Thoracic aorta (tissue), 2 donors: ENCODE measurements at regions not wholly inside any gene's neighbourhood (a gene's known extent, or its start where the extent isn't known, plus 50 kb on each side); places are given as distances from the start of the nearest gene placed in this dataset.
"Not testable (repeated sequence)": the region's sequence is repeated elsewhere in the genome, so short reads cannot be mapped to it uniquely, and the experiment has no call there.

Experiments used
- ATAC-seq: fragments of 150-250 bp; one replicate; pipeline ENCODE4 v1.8.0; 2017; ENCODE audit warnings: low read depth; ENCODE audit not compliant: insufficient number of reproducible peaks, low FRiP score
- DNase-seq: peaks from one replicate; pipeline ENCODE4 v3.0.0-alpha.2; 2020; ENCODE audit warnings: low spot score
- H3K27ac ChIP-seq, 2 donors: fragments of 200-600 bp; sonication (generic); 1 replicate in 1 of 2; 2 replicates in 1 of 2; pipeline ENCODE4 v1.5.1; 2016; ENCODE audit warnings: mild to moderate bottlenecking in 2 of 2, moderate library complexity in 2 of 2
- H3K27me3 ChIP-seq: fragments of 200-600 bp; sonication (generic); replicated peaks from 2 replicates; pipeline ENCODE4 v1.6.0; 2016; ENCODE audit warnings: mild to moderate bottlenecking; ENCODE audit not compliant: insufficient read depth
- H3K36me3 ChIP-seq: fragments of 200-600 bp; sonication (generic); one replicate; pipeline ENCODE4 v1.5.1; 2016
- H3K4me1 ChIP-seq, 2 donors: fragments of 200-600 bp; sonication (generic); 1 replicate in 1 of 2; 2 replicates in 1 of 2; pipeline versions ENCODE4 v1.5.1 to v1.6.0; 2016; ENCODE audit warnings: low read depth in 2 of 2, mild to moderate bottlenecking in 1 of 2; ENCODE audit not compliant: control insufficient read depth in 1 of 2
- H3K4me3 ChIP-seq: fragments of 200-600 bp; sonication (generic); 2 replicates; pipeline ENCODE4 v1.5.1; 2016; ENCODE audit warnings: mild to moderate bottlenecking
- H3K9me3 ChIP-seq: fragments of 200-600 bp; sonication (generic); 2 replicates; pipeline ENCODE4 v1.5.1; 2016
- TF ChIP-seq, protein P1 (sequence below): fragments of 200-600 bp; sonication (generic); IDR thresholded peaks from one replicate; pipeline ENCODE4 v1.5.1; 2019; ENCODE audit warnings: antibody characterized with exemption

DNA sequence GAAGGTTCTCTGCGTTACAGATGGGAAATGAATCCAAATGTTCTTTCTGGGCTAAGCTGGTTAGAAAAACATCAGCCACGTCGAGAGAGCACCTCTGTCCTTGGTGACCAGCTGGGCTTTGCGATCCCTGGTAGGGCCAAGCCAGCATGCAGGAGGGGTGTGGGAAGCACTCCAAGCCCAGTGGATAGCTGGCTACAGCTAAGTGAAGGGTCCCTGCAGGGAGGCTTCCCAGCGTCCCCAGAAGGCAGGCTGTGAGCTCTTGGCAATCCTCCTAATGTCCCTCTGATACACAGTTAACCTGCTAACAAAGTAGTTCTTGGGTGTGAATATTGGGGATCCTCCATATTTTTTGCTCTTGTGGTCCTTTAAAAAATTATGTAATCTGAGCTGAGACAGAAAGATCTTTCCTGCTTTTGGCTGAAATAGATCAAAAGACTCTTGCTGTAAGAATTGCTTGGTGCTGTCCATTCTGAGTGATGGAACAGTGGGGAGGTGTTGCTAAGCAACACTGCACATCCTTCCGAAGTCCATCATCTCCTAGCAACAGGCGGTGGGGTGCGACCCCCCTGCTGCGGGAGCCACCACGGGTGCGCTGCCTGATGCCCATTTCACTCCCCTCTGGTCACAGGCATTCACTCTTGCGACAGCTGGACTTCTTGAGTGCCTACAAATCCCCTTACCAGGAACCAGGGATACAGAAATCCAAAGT lies 88.5 kb upstream of the UXS1 start:
- no peak overlapping the region for H3K27ac ChIP-seq

DNA sequence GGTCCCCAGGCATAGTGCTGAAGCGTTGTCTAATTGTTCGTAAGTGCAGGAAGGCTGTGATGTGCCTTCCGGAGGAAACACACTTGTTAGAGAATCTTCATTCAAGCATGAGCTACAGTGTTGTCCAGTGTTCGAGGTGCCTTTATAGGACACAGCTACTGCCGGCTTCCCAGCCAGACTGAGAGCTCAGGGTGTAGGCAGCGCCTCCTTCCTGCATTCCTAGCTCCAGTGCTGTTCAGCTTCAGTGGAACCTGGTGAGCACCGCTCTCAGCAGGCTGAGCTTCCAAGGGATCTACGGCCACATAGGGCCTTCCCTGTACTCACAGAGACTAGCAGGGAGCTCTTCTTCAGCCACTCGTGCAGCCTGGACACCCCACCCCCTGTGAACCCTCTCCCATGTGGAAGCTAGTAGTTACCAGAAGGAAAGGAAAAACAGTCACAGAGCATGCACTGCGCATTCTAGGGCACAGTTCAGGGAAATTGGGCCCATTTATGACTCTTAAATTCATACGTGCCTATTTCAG lies 87.9 kb upstream of the UXS1 start:
- not testable (repeated sequence) for ATAC-seq, H3K4me1 ChIP-seq, H3K27me3 ChIP-seq

More for the DNA sequence above, 88.5 kb upstream of the UXS1 start:
- TF ChIP-seq, protein P1, sequence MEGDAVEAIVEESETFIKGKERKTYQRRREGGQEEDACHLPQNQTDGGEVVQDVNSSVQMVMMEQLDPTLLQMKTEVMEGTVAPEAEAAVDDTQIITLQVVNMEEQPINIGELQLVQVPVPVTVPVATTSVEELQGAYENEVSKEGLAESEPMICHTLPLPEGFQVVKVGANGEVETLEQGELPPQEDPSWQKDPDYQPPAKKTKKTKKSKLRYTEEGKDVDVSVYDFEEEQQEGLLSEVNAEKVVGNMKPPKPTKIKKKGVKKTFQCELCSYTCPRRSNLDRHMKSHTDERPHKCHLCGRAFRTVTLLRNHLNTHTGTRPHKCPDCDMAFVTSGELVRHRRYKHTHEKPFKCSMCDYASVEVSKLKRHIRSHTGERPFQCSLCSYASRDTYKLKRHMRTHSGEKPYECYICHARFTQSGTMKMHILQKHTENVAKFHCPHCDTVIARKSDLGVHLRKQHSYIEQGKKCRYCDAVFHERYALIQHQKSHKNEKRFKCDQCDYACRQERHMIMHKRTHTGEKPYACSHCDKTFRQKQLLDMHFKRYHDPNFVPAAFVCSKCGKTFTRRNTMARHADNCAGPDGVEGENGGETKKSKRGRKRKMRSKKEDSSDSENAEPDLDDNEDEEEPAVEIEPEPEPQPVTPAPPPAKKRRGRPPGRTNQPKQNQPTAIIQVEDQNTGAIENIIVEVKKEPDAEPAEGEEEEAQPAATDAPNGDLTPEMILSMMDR = no peak
- Histone ChIP-seq H3K4me3 (no peak overlapping the region), H3K9me3 (no peaks in the 10 kb centered on the region), H3K4me1 (no peaks in the 10 kb centered on the region), H3K27me3 (no peaks in the 10 kb centered on the region), H3K36me3 (no peaks in the 10 kb centered on the region)
- no peak for ATAC-seq
- no peak for DNase-seq

DNA sequence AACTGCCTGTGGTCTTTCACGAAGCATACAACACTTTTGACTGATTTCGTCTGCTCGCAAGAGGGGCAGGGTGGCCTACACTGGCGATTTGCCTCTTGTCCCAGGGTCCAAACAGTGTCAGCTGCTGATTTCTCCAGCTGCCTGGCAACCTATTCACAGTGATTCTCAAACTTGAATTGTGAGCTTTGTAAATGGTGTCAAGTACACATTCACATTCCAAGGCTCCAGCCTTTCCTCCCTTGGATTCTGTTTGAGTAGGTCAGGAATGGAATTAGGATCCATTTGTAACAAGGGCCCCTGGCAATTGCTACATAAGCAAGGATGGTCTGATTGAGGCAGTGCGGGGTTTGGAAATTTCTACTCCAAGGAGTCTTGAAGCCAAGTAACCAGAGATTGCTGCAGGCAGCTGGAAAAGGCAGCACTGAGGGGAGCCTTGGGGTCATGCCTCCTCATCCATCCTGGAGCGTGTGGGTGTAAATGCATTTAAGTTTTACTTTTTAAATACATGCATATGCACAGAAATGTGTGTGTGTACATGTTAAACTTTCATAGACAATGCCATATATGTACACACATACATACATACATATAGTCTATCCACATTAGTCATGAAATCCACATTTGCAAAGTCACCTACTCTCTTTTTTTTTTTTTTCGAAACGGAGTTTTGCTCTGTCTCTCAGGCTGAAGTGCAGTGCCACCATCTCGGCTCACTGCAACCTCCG lies 86.8 kb upstream of the UXS1 start:
- ATAC-seq = no peak
- Histone ChIP-seq H3K4me1 (no peaks in the 10 kb centered on the region), H3K27ac (no peak overlapping the region), H3K36me3 (no peaks in the 10 kb centered on the region), H3K9me3 (no peaks in the 10 kb centered on the region), H3K27me3 (no peaks in the 10 kb centered on the region), H3K4me3 (no peak overlapping the region)
- DNase-seq = no peak
- TF ChIP-seq, protein P1 = no peak

More for the DNA sequence above, 87.9 kb upstream of the UXS1 start:
- not testable (repeated sequence) for H3K9me3 ChIP-seq, H3K36me3 ChIP-seq, DNase-seq, H3K27ac ChIP-seq, H3K4me3 ChIP-seq

DNA sequence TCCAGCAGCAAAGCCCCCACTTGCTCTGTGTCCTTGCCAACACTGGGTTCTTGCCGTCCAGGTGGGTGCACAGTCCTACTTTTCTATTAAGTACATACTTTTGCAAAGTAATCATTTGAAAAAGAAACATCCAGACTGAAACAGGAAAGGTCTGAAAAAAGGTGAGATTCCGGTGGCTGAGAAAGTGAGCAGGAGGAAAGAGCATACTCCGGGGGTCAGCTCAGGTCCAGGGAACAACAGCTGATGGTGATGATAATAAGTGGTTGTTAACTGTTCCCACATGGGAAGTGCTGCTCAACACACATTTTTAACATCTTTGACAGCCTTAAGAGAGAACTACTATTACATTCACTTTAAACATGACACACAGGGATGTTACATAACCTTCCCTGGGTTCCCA lies 86.1 kb upstream of the UXS1 start:
- DNase-seq (no peak), ATAC-seq (no peak)
- no peaks in the 10 kb centered on the region for H3K4me1 ChIP-seq
- H3K4me3 ChIP-seq = no peak overlapping the region
- no peak overlapping the region for H3K27ac ChIP-seq
- H3K27me3 ChIP-seq = no peaks in the 10 kb centered on the region
- TF ChIP-seq, protein P1 = no peak
- no peaks in the 10 kb centered on the region for H3K36me3 ChIP-seq
- no peaks in the 10 kb centered on the region for H3K9me3 ChIP-seq

DNA sequence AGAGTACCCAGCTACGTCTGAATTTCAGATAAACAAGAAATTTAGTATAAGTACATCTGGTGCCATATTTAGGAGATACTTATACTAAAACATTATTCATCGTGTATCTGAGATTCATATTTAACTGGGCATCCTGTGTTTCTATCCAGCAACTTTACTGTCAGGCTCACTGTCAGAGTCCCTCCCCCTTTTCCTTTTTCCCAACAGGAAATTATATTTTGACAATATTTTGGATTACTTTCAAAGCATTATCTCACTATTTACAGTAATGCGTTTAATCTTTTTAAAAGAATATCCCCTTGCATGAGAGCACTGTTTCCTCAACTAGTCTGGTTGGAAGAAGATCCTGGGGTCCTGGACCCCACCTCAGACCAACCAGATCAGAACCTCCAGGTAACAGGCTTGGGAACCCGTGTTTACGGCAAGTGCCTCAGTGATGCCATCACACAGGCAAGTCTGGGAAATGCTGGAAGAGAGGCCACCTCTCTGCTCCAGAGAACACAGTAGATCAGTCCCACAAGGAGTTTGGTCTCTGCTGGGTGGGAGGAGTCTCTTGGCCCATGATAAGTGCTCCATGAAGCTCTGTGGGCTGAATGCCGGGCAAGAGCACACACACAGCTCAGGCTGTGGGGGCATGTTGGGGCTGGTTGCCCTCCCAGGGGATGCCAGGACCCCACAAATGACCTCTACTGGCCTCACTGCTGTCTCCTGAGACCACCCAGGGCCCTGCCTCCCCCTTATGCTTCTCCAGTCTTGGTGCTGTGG lies 84.2 kb upstream of the UXS1 start:
- DNase-seq (no peak), ATAC-seq (no peak)
- H3K4me3 ChIP-seq = no peak overlapping the region
- TF ChIP-seq, protein P1 = no peak
- no peaks in the 10 kb centered on the region for H3K27me3 ChIP-seq
- no peaks in the 10 kb centered on the region for H3K4me1 ChIP-seq
- H3K36me3 ChIP-seq = no peaks in the 10 kb centered on the region
- H3K27ac ChIP-seq = no peak overlapping the region
- H3K9me3 ChIP-seq = no peaks in the 10 kb centered on the region
